ENCODE measurements at regions not wholly inside any gene's neighbourhood (a gene's known extent, or its start where the extent isn't known, plus 50 kb on each side); places are given as distances from the start of the nearest gene placed in this dataset.
A peak's percentile ranks its signal among the peaks of the same experiment; 100 is the strongest.

DNA sequence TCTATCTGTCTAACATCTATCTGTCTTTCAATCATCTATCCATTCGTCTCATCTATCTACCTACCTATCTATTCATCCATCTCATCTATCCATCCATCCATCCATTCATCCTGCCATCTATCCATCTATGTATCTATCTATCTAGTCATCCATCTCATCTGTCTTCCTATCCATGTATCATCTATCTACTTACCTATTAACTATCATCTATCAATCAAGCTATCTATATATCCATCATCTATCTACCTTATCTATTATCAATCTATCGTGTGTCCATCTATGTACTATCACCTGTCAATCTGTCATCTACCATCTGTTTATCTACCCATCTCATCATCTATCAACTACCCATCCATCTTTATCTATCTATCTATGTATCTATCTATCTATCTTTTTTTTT lies 217.7 kb downstream of the CRLF2 start (continued):
- TF ChIP-seq, protein P1, sequence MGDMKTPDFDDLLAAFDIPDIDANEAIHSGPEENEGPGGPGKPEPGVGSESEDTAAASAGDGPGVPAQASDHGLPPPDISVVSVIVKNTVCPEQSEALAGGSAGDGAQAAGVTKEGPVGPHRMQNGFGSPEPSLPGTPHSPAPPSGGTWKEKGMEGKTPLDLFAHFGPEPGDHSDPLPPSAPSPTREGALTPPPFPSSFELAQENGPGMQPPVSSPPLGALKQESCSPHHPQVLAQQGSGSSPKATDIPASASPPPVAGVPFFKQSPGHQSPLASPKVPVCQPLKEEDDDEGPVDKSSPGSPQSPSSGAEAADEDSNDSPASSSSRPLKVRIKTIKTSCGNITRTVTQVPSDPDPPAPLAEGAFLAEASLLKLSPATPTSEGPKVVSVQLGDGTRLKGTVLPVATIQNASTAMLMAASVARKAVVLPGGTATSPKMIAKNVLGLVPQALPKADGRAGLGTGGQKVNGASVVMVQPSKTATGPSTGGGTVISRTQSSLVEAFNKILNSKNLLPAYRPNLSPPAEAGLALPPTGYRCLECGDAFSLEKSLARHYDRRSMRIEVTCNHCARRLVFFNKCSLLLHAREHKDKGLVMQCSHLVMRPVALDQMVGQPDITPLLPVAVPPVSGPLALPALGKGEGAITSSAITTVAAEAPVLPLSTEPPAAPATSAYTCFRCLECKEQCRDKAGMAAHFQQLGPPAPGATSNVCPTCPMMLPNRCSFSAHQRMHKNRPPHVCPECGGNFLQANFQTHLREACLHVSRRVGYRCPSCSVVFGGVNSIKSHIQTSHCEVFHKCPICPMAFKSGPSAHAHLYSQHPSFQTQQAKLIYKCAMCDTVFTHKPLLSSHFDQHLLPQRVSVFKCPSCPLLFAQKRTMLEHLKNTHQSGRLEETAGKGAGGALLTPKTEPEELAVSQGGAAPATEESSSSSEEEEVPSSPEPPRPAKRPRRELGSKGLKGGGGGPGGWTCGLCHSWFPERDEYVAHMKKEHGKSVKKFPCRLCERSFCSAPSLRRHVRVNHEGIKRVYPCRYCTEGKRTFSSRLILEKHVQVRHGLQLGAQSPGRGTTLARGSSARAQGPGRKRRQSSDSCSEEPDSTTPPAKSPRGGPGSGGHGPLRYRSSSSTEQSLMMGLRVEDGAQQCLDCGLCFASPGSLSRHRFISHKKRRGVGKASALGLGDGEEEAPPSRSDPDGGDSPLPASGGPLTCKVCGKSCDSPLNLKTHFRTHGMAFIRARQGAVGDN (IDR thresholded peaks at IDR 0.05): no peak
- no peak for TF ChIP-seq EZH2 (IDR thresholded peaks at IDR 0.05; ENCODE audit: borderline replicate concordance, control insufficient read depth, low read depth, low read length)
- TF ChIP-seq, protein P2, sequence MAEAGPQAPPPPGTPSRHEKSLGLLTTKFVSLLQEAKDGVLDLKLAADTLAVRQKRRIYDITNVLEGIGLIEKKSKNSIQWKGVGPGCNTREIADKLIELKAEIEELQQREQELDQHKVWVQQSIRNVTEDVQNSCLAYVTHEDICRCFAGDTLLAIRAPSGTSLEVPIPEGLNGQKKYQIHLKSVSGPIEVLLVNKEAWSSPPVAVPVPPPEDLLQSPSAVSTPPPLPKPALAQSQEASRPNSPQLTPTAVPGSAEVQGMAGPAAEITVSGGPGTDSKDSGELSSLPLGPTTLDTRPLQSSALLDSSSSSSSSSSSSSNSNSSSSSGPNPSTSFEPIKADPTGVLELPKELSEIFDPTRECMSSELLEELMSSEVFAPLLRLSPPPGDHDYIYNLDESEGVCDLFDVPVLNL (IDR thresholded peaks at IDR 0.05; ENCODE audit: low read depth, low read length): no peak

GRCh38 chrX:989959-990510 lies 222.4 kb downstream of the CRLF2 start:
- FAIRE-seq (peak; percentile 93), ATAC-seq (peak; percentile 98), DNase-seq (ENCODE audit: low read depth, low spot score) (peak; percentile 97)
- Histone ChIP-seq H4K20me1 (ENCODE audit: control insufficient read depth, insufficient read depth) (no peaks in the 10 kb centered on the region), H3K9ac (ENCODE audit: control insufficient read depth, insufficient read depth, low read length) (no peak overlapping the region), H3K4me3 (peak overlapping the region; percentile 67), H3K4me2 (ENCODE audit: control insufficient read depth, insufficient read depth) (peak overlapping the region; percentile 56; the same call in 1 of the 2 replicates), H2AFZ (ENCODE audit: control insufficient read depth, low read depth, low read length) (peak overlapping the region; percentile 81), H3K27ac (ENCODE audit: control insufficient read depth, insufficient read depth) (peak overlapping the region; percentile 1; the same call in 1 of the 2 replicates), H3K4me1 (ENCODE audit: control insufficient read depth, insufficient read depth, low read length) (no peaks in the 10 kb centered on the region), H3K36me3 (ENCODE audit: control insufficient read depth in 2 of 2, insufficient read depth in 2 of 2, low read length in 1 of 2) (no peaks in the 10 kb centered on the region), H3K79me2 (ENCODE audit: control insufficient read depth, insufficient read depth, low read length) (no peaks in the 10 kb centered on the region), H3K9me3 (replicated peaks; ENCODE audit: control insufficient read depth, insufficient read depth, low read length) (peaks cover 9% of the 10 kb centered on the region; the same call in 2 of the 3 replicates), H3K27me3 (replicated peaks in 1 of 2; ENCODE audit: control insufficient read depth in 2 of 2, insufficient read depth in 2 of 2, low read length in 1 of 2) (no peaks in the 10 kb centered on the region)
- BruUV-seq (replicated peaks): no TSS peak
- SMC1A ChIA-PET (ENCODE audit: uncharacterized antibody, unreplicated experiment): no interaction called here
- intact Hi-C loops (cut with micrococcal nuclease; ENCODE audit: unreplicated experiment) (loop anchor here (2.0 to 10.0 kb wide), 2 partner anchors 37 to 125 kb away; no protein-coding TSS in a partner anchor), in situ Hi-C loops (cut with MboI) (loop anchor here (5.0 to 10.0 kb wide), 2 partner anchors 37 to 345 kb away; partner anchors contain the start of gene IL3RA)
- under 1% methylated on average over 23 of the region's 25 CpGs for WGBS (ENCODE audit: insufficient coverage, insufficient replicate concordance, low lambda C conversion rate, missing lambda C conversion rate)
- CTCF ChIA-PET: no interaction called here
- RAD21 ChIA-PET (ENCODE audit: unreplicated experiment): no interaction called here
- POLR2A ChIA-PET: no interaction called here
- TF ChIP-seq BHLHE40 (IDR thresholded peaks at IDR 0.05; ENCODE audit: borderline replicate concordance in 1 of 2, low read depth in 2 of 2, low read length in 1 of 2) (no peak; a peak in 1 of 4 replicates), HCFC1 (IDR thresholded peaks at IDR 0.05; ENCODE audit: low read length) (peak; percentile 86), ZBTB40 (IDR thresholded peaks at IDR 0.05; ENCODE audit: borderline replicate concordance) (peak; percentile 79; the same call in 1 of the 2 replicates), IKZF2 (IDR thresholded peaks at IDR 0.05) (peak; percentile 85 to 88), MTA3 (IDR thresholded peaks at IDR 0.05; ENCODE audit: borderline replicate concordance, low read length) (no peak), SIX5 (IDR thresholded peaks at IDR 0.05; ENCODE audit: low read depth, low read length, severe bottlenecking) (peak; percentile 76), RCOR1 (conservative IDR thresholded peaks at IDR 0.05; ENCODE audit: low read depth, low read length) (no peak), FOXK2 (IDR thresholded peaks at IDR 0.05) (peak; percentile 19; the same call in 1 of the 2 replicates)
